IMR-90 (cell line): ENCODE measurements at regions not wholly inside any gene's neighbourhood (a gene's known extent, or its start where the extent isn't known, plus 50 kb on each side); places are given as distances from the start of the nearest gene placed in this dataset.

Experiments
- ATAC-seq: fragments of 200-7000 bp; cut with Tn5 transposase; 2 replicates; pipeline ENCODE4 v1.9.1; 2020; ENCODE audit warnings: low read depth, mild to moderate bottlenecking, moderate library complexity
- BruUV-seq: library from RNA; stranded (reverse); fragments of 400-500 nt; replicated peaks from 2 replicates; lab custom pipeline; 2021; lab: Mats Ljungman, UMichigan
- CTCF ChIA-PET: fragments of 300-600 bp; formaldehyde crosslinking; extraction: SDS; loops from one replicate; lab custom pipeline; 2021; ENCODE audit warnings: antibody characterized with exemption; lab: Yijun Ruan, JAX
- POLR2A ChIA-PET: fragments of 300-600 bp; sonication (Branson Sonifier 250); formaldehyde crosslinking; loops from one replicate; lab custom pipeline; 2022; ENCODE audit warnings: antibody characterized with exemption; ENCODE audit not compliant: unreplicated experiment; lab: Charles Lee
- DNase-seq: peaks from one replicate; pipeline ENCODE4 v3.0.0; 2013
- H2AFZ ChIP-seq: replicated peaks from 2 replicates; pipeline ENCODE3; 2013; ENCODE audit warnings: low read length, mild to moderate bottlenecking; ENCODE audit not compliant: poor library complexity
- H2AK5ac ChIP-seq: 2 replicates; pipeline ENCODE4 v1.6.1; 2013; ENCODE audit warnings: low read depth, low read length, inconsistent platforms
- H2AK9ac ChIP-seq: replicated peaks from 2 replicates; pipeline ENCODE3; 2013; ENCODE audit warnings: mild to moderate bottlenecking, low read depth, low read length, moderate library complexity; ENCODE audit not compliant: poor library complexity
- H2BK120ac ChIP-seq: 2 replicates; pipeline ENCODE4 v1.6.1; 2013; ENCODE audit warnings: low read depth, low read length, inconsistent platforms
- H2BK15ac ChIP-seq: 3 replicates; pipeline ENCODE4 v1.6.1; 2013; ENCODE audit warnings: low read depth, low read length, inconsistent platforms
- H2BK20ac ChIP-seq: 2 replicates; pipeline ENCODE4 v1.6.1; 2013; ENCODE audit warnings: low read depth, mild to moderate bottlenecking, inconsistent platforms, low read length, moderate library complexity
- H2BK5ac ChIP-seq: 2 replicates; pipeline ENCODE4 v1.6.1; 2013; ENCODE audit warnings: mild to moderate bottlenecking, low read depth, low read length, inconsistent platforms; ENCODE audit not compliant: poor library complexity, severe bottlenecking
- H3K14ac ChIP-seq: replicated peaks from 2 replicates; pipeline ENCODE4 v1.6.1; 2013; ENCODE audit warnings: low read depth, low read length, inconsistent platforms
- H3K18ac ChIP-seq: 2 replicates; pipeline ENCODE4 v1.6.1; 2013; ENCODE audit warnings: low read depth, low read length, control low read depth
- H3K23ac ChIP-seq: 2 replicates; pipeline ENCODE4 v1.6.1; 2013; ENCODE audit warnings: low read depth, low read length, inconsistent platforms
- H3K27ac ChIP-seq: 2 replicates; pipeline ENCODE4 v1.5.1; 2013; ENCODE audit warnings: mild to moderate bottlenecking, control low read depth, low read length; ENCODE audit not compliant: insufficient read depth
- H3K27me3 ChIP-seq: 2 replicates; pipeline ENCODE4 v1.6.1; 2013; ENCODE audit warnings: low read length; ENCODE audit not compliant: control insufficient read depth, insufficient read depth
- H3K36me3 ChIP-seq: 2 replicates; pipeline ENCODE4 v1.6.1; 2013; ENCODE audit warnings: low read length, mixed read lengths; ENCODE audit not compliant: control insufficient read depth, insufficient read depth
- H3K4ac ChIP-seq: 2 replicates; pipeline ENCODE4 v1.6.1; 2013; ENCODE audit warnings: low read depth, low read length, inconsistent platforms
- H3K4me1 ChIP-seq: 2 replicates; pipeline ENCODE4 v1.6.1; 2013; ENCODE audit warnings: low read length, mixed read lengths; ENCODE audit not compliant: control insufficient read depth, insufficient read depth
- H3K4me2 ChIP-seq: 2 replicates; pipeline ENCODE4 v1.6.1; 2013; ENCODE audit warnings: low read depth, mild to moderate bottlenecking, control low read depth, low read length, moderate library complexity
- H3K4me3 ChIP-seq: 2 replicates; pipeline ENCODE4 v1.5.1; 2013; ENCODE audit warnings: low read depth, mild to moderate bottlenecking, control low read depth, low read length, moderate library complexity; ENCODE audit not compliant: insufficient read depth
- H3K56ac ChIP-seq: 2 replicates; pipeline ENCODE4 v1.6.1; 2013; ENCODE audit warnings: low read length, inconsistent platforms; ENCODE audit not compliant: insufficient read depth; ENCODE audit errors: extremely low read depth
- H3K79me1 ChIP-seq, 2 experiments: 2 replicates each; pipeline ENCODE4 v1.6.1; 2013; ENCODE audit warnings: low read length in 2 of 2, inconsistent platforms in 1 of 2, low read depth in 1 of 2
- H3K9ac ChIP-seq: 2 replicates; pipeline ENCODE4 v1.6.1; 2013; ENCODE audit warnings: low read depth, low read length, control low read depth
- H3K9me1 ChIP-seq: 2 replicates; pipeline ENCODE4 v1.6.1; 2013; ENCODE audit warnings: low read length, inconsistent platforms; ENCODE audit not compliant: insufficient read depth
- H3K9me3 ChIP-seq: 2 replicates; pipeline ENCODE4 v1.6.1; 2013; ENCODE audit warnings: low read length; ENCODE audit not compliant: control insufficient read depth, insufficient read depth
- H4K20me1 ChIP-seq: 2 replicates; pipeline ENCODE4 v1.6.1; 2013; ENCODE audit warnings: low read length, inconsistent platforms; ENCODE audit not compliant: insufficient read depth
- H4K5ac ChIP-seq: 2 replicates; pipeline ENCODE4 v1.6.1; 2013; ENCODE audit warnings: mild to moderate bottlenecking, low read depth, low read length, control low read depth
- H4K8ac ChIP-seq, 2 experiments: 2 replicates each; pipeline ENCODE4 v1.6.1; 2013; ENCODE audit warnings: low read depth in 2 of 2, low read length in 2 of 2, control low read depth in 1 of 2, inconsistent platforms in 1 of 2
- H4K91ac ChIP-seq: 2 replicates; pipeline ENCODE4 v1.6.1; 2013; ENCODE audit warnings: low read depth, low read length, inconsistent platforms; ENCODE audit not compliant: insufficient read depth
- BHLHE40 ChIP-seq: fragments of 150-350 bp; IDR thresholded peaks from 2 replicates; pipeline ENCODE4 v1.6.1; 2016; ENCODE audit warnings: mild to moderate bottlenecking, low read depth, low read length
- FOS ChIP-seq: fragments of 150-350 bp; IDR thresholded peaks from 2 replicates; pipeline ENCODE4 v1.6.1; 2016; ENCODE audit warnings: low read depth, low read length
- MAZ ChIP-seq: IDR thresholded peaks from 2 replicates; pipeline ENCODE4 v1.6.1; 2012; ENCODE audit warnings: low read depth, mild to moderate bottlenecking, low read length, improper control_type of control experiment, moderate library complexity, borderline replicate concordance
- NFE2L2 ChIP-seq: fragments of 150-350 bp; IDR thresholded peaks from 2 replicates; pipeline ENCODE4 v1.6.1; 2016; ENCODE audit warnings: low read depth, mild to moderate bottlenecking, low read length
- RAD21 ChIP-seq: IDR thresholded peaks from 2 replicates; pipeline ENCODE4 v1.6.1; 2012; ENCODE audit warnings: low read length, improper control_type of control experiment
- RCOR1 ChIP-seq: IDR thresholded peaks from 2 replicates; pipeline ENCODE4 v1.6.1; 2012; ENCODE audit warnings: mild to moderate bottlenecking, low read length, improper control_type of control experiment; ENCODE audit not compliant: insufficient replicate concordance
- RFX5 ChIP-seq: IDR thresholded peaks from 2 replicates; pipeline ENCODE4 v1.8.0; 2012; ENCODE audit warnings: low read depth, mild to moderate bottlenecking, low read length, moderate library complexity
- SMC3 ChIP-seq: fragments of 150-350 bp; IDR thresholded peaks from 2 replicates; pipeline ENCODE4 v1.6.1; 2016; ENCODE audit warnings: low read depth, mild to moderate bottlenecking, antibody characterized with exemption, low read length, moderate library complexity
- USF2 ChIP-seq: fragments of 150-350 bp; IDR thresholded peaks from 2 replicates; pipeline ENCODE4 v1.6.1; 2017; ENCODE audit warnings: mild to moderate bottlenecking, antibody characterized with exemption, low read length, low read depth
- WGBS, 2 experiments: methylation state at CpG; one replicate each; pipeline versions ENCODE4 v1.1.5 to v1.1.7; 2013; ENCODE audit warnings: missing lambda C conversion rate in 2 of 2; ENCODE audit not compliant: insufficient read length in 1 of 2; ENCODE audit errors: extremely low coverage in 2 of 2; 5-methylcytosine and 5-hydroxymethylcytosine counted together
- dilution Hi-C: fragments of 300-500 bp; cut with HindIII; formaldehyde crosslinking; loops from one replicate; pipeline ENCODE4 v1.14.3; 2018; ENCODE audit warnings: low sequenced_read_pairs; ENCODE audit not compliant: unreplicated experiment
- in situ Hi-C: fragments of 300-500 bp; cut with MboI; formaldehyde crosslinking; loops from 3 replicates; pipeline ENCODE4 v1.14.3; 2019; ENCODE audit warnings: low sequenced_read_pairs, inconsistent platforms, mixed read lengths
- intact Hi-C: fragments of 100-400 bp; cut with micrococcal nuclease; formaldehyde crosslinking; loops from 2 replicates; pipeline ENCODE4 v1.10.0; 2022

GRCh38 chr14:83316356-83316755 is 1782.7 kb upstream of the SEL1L start:
- H3K18ac ChIP-seq: no peak overlapping the region
- H2BK20ac ChIP-seq: no peak overlapping the region
- 40% methylated on average over 1 of the region's 1 CpG; no CpG with 5 or more reads in 1 of the 2 experiments for WGBS, 2 experiments
- dilution Hi-C loops: no loop called here
- H3K4me1 ChIP-seq: no peaks in the 10 kb centered on the region
- no peaks in the 10 kb centered on the region for H3K27me3 ChIP-seq
- in situ Hi-C loops: no loop called here
- no peak overlapping the region for H3K9ac ChIP-seq
- CTCF ChIA-PET: interaction anchor here (0.6 kb wide), 1 partner anchor 1313 kb away, joined by 3 read pairs; no protein-coding TSS in a partner anchor
- H2BK120ac ChIP-seq: no peak overlapping the region
- H2BK15ac ChIP-seq: no peak overlapping the region
- no peak overlapping the region for H3K56ac ChIP-seq
- intact Hi-C loops: no loop called here
- no peak overlapping the region for H3K4me2 ChIP-seq
- no peak overlapping the region for H3K27ac ChIP-seq
- no peak overlapping the region for H2BK5ac ChIP-seq
- H2AK9ac ChIP-seq: no peak overlapping the region
- no peak overlapping the region for H4K8ac ChIP-seq
- POLR2A ChIA-PET: no interaction called here
- no TSS peak for BruUV-seq
- H3K36me3 ChIP-seq: no peaks in the 10 kb centered on the region
- H3K14ac ChIP-seq: no peak overlapping the region
- no peaks in the 10 kb centered on the region for H3K79me1 ChIP-seq
- DNase-seq (no peak), ATAC-seq (no peak)
- no peaks in the 10 kb centered on the region for H3K9me1 ChIP-seq
- H2AFZ ChIP-seq: no peak overlapping the region
- TF ChIP-seq BHLHE40 (no peak), RCOR1 (no peak), MAZ (no peak), RFX5 (no peak), FOS (no peak), SMC3 (no peak), USF2 (no peak), NFE2L2 (no peak), RAD21 (no peak)
- no peaks in the 10 kb centered on the region for H3K9me3 ChIP-seq
- no peaks in the 10 kb centered on the region for H4K20me1 ChIP-seq
- H3K23ac ChIP-seq: no peak overlapping the region
- no peak overlapping the region for H3K4ac ChIP-seq
- no peak overlapping the region for H4K91ac ChIP-seq
- no peak overlapping the region for H4K5ac ChIP-seq
- no peak overlapping the region for H3K4me3 ChIP-seq
- H2AK5ac ChIP-seq: no peak overlapping the region
